ENCODE measurements at regions not wholly inside any gene's neighbourhood (a gene's known extent, or its start where the extent isn't known, plus 50 kb on each side); places are given as distances from the start of the nearest gene placed in this dataset.

DNA sequence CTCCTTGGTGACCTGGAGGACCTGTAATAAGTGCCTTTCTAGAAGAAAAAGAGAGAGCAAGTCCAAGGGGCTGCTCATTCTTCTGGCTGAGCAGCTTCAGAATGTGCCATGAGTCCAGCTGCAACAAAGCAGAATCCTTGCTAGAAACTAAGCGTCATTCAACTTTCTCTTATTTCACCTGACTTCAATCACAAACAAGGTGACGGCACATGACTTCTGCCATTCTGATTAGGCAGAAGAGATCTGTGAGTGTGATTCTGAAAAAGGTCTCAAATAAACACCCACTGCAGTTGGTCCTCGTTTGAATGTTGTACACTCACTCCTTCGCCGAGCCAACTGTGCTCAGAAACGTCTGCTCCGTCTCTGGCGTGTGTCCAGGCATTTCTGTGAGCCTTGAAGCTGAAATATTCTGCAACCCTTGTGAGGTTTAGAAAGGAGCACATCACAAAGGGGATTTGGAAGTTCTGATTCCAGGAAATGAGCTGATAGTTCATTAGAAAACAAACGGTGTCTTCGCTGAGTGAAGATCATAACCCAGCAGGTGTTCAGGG lies 623.8 kb upstream of the KIRREL3 start:
- DNase-seq: no peak

DNA sequence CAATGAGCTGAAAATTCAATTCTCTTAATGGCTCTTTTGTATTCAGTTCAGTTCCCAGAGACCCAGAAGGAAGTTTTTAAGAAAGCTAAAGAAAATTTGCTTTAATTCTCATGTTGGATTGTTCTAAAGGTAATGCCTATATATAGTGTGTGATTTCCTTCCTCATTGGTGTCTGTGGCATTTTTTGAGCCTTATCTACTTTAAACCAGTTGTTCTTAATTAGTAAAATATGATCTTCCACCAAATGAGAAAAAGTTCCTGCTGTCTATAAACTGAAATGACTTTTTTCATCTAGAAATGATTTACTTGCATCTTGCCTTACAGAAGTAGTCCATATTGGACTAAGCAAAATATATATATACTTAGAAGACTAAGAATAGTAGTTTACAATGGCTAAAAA lies 622.1 kb upstream of the KIRREL3 start:
- DNase-seq: no peak

DNA sequence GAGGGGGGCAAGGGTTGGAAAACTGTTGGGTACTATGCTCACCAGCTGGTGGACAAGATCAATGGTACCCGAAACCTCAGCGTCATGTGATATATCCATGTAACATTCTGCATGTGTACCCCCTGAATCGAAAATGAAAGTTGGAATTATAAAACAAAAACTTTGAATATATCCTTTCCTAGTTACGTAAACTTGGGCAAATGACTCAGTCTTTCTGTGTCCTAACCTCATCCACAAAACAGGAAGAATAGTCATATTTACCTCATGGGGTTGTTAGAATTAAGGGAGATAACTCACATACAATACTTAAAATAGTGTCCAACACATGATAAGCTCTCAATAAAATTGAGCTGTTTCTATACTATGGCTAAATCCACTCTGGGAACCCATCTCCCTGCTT lies 620.1 kb upstream of the KIRREL3 start:
- DNase-seq: no peak

DNA sequence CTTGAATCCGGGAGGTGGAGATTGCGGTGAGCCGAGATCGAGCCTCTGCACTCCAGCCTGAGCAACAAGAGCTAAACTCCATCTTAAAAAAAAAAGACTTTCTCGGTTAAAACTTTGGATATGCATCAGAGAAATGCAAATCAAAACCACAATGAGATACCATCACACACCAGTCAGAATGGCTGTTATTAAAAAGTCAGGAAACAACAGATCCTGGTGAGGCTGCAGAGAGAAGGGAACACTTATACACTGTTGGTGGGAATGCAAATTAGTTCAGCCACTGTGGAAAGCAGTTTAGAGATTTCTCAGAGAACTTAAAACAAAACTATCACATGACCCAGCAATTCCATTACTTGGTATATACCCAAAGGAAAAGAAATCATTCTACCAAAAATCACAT lies 619.4 kb upstream of the KIRREL3 start:
- no peak for DNase-seq

GRCh38 chr11:127618721-127619120 lies 618.2 kb upstream of the KIRREL3 start:
- DNase-seq: no peak

- DNase-seq: no peak
Measured at GRCh38 chr11:127616158-127616557, 615.6 kb upstream of the KIRREL3 start.

GRCh38 chr11:127612607-127613006 lies 612.0 kb upstream of the KIRREL3 start:
- no peak for DNase-seq

DNA sequence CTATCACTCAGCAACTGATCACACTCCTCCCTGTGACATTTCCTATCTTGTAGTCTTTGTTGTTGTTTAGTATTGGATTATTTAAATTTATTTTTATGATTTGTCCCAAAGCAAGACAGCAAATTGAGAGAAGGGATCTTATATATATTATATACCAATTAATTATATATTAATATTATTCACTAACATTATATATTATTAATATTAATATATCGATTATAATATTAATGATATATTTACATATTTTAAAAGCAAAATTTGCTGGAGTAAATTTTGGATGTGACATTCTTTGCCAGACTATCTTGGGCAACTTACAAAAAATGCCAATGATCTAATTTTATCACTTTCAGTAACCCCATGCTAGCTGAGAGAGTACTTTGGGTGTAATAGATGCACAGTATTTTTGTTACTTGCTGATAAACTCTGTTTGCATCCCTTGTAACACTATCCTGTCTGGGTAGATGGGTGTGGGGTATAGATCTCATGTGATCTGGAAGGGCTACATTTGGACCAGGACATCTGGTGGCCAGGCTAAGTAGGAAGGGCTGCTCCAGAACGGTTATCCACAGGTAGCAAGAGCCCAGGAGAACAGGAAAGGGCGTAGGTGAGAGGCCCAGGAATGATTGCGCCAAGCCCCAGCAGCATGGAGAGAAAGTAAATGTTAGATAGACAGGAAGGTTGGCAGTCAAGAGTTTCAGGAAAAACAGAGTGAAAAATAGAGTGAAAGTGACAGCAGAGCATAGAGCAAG lies 608.6 kb upstream of the KIRREL3 start:
- DNase-seq: no peak

GRCh38 chr11:127607487-127608085 lies 607.0 kb upstream of the KIRREL3 start:
- DNase-seq: no peak

- DNase-seq: no peak
Measured at GRCh38 chr11:127601578-127601977, 601.0 kb upstream of the KIRREL3 start.

DNA sequence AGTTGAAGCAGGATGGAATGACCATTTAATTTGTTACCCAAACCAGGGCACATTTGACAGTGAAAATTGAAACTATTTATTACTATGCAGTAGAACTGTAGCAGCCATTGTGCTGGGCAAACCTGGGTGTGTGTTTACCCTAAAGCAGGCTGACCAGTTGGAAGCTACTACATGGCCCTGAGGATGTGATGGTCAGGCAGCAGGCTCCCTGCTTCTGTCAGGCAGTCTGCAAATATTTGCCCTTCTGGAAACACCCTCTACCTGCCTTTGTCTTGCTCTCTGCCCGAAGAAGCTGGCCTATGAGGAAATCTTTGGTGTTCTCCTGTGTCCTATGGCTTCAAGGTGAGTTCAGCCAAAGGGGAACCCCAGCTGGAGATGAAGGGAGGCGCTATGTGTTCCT lies 600.1 kb upstream of the KIRREL3 start:
- DNase-seq: no peak

GRCh38 chr11:127598476-127598875 lies 597.9 kb upstream of the KIRREL3 start:
- no peak for DNase-seq

DNA sequence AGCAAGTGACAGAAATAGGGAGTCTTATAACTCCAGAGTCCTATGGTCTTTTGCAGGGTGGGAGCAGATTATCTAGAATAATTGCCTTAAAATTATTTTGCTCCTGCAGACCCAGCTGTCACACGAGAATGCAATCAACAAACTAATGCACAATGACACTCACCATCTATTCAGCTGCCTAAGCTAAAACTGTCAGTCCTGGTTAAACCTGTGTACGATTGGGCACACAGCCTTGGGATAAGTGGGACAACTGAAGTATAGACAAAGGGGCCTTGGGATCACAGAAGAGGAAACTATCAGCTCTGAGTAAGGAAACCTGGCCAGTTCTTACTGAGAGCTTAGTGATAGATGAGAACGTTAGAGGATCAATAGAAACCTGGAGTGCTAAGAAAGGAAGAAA lies 595.9 kb upstream of the KIRREL3 start:
- DNase-seq: no peak

GRCh38 chr11:127592371-127592770 lies 591.8 kb upstream of the KIRREL3 start:
- DNase-seq: no peak

DNA sequence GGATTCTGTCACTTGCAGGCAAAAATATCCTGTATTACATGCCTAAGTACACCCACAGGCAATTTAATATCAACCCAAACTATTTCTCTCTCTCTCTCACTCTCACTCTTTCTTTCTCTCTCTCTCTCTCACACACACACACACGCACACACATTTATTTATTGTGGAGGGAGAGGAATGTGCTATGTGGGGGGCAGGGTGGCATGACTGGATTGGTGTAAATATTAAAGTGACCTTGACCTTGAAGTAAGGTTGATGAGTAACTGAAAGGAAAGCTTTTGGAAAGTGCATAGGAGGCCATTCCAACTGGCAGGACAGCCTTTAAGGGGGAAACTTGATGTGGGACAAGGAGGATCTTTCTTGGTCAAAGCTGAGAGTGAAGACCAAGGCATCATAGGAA lies 589.7 kb upstream of the KIRREL3 start:
- no peak for DNase-seq

DNA sequence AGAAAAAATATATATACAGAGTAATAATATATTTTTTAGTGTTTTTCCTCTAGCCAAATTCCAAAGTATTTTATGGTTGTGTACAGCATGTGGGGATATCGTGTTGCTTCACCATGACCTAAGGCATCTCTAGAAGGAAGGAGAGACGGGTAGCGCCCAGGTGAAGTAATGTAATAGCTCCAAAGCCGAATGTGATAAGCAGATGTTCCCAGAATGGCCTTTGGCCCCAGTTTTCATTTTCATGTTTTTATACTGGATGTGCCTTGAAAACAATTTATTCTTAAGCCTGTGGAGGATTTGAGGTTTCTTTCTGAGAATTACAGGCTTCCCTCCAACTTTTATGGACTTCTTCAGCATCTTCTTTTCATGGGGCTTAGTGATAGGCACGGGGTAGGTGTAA lies 587.9 kb upstream of the KIRREL3 start:
- DNase-seq: no peak

- DNase-seq: no peak
Measured at GRCh38 chr11:127587511-127587910, 586.9 kb upstream of the KIRREL3 start.

DNA sequence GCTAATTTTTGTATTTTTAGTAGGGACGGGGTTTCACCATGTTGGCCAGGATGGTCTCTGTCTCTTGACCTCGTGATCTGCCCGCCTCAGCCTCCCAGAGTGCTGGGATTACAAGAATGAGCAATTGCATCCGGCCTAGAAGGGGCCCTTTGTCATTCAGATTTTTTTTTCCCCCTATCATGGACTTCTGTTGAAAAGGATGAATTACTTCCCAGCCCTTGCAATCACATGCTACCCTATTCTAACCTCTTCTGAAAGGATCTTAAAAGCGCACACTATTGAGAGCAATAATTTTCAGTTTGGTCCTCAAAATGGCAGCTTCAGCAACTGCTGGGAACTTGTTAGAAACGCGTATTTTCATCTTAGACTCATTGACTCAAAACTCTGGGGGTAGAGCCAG lies 575.6 kb upstream of the KIRREL3 start:
- DNase-seq: no peak

DNA sequence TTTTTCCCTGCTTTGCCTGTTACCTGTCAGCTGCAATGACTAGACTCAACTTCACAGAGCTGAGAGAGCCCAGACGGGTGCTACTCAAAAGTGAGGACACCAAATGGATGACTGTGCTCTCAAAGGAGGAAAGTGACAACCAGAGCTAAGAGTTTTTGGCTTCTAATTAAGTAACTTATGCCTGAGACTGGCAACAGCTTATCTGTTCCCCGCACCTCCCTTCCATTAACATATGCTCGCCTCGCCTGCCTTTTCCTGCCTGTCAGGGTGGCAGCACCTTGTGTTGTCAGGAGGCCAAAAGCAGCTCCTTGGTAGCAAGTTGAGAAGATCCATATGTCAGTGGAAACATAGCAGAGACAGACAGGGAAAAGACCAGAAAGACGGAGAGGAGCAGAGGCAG lies 573.9 kb upstream of the KIRREL3 start:
- DNase-seq: no peak

DNA sequence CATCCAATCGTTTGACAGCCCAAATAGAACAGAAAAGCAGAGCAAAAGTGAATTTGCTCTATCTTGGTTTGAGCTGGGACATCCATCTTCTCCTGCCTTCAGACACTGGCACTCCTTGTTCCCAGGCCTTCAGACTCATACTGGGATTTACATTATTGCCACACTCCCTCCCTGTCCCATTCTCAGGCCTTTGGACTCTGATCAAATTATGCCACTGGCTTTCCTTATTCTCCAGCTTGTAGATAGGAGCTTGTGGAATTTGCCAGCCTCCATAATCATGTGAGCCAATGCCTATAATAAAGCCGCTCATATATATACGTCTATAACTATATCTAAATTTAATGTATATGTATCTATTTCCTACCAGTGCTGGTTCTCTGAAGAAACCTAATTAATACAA lies 568.3 kb upstream of the KIRREL3 start:
- DNase-seq: no peak

- DNase-seq: no peak
Measured at GRCh38 chr11:127567237-127567932, 566.8 kb upstream of the KIRREL3 start.

- DNase-seq: no peak
Measured at GRCh38 chr11:127564810-127565209, 564.2 kb upstream of the KIRREL3 start.

- no peak for DNase-seq
Measured at GRCh38 chr11:127559978-127560377, 559.4 kb upstream of the KIRREL3 start.

DNA sequence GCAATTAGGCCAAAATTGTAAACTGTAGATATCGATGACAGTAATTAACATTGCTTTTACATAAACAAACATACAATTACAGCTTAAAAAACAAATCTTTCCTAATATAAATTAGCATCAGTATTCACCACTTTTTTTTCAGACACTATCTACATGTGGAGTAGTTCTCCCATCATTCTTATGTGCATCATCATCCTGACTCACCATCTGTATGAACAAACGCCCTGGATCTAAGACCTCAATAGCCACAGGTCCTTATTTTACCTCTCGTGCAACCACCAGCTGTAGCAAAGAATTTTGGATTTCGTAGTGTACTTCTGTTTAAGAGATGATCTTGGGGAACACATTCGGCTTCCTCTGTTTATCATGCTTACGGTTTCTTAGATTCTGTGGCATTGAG lies 551.9 kb upstream of the KIRREL3 start:
- DNase-seq: no peak

All from NCI-H187 (cell line).